Type B pancreatic cell (in vitro differentiated cells): ENCODE measurements at regions not wholly inside any gene's neighbourhood (a gene's known extent, or its start where the extent isn't known, plus 50 kb on each side); places are given as distances from the start of the nearest gene placed in this dataset.

Experiments
- DNase-seq: peaks from one replicate; pipeline ENCODE4 v3.0.0; 2021; ENCODE audit warnings: mixed read lengths; ENCODE audit not compliant: unreplicated experiment; ENCODE audit errors: extremely low spot score
- H3K27ac Mint-ChIP-seq: 2 replicates; pipeline ENCODE4 v1.8.0; 2021; ENCODE audit warnings: mild to moderate bottlenecking, mixed read lengths
- H3K27me3 Mint-ChIP-seq: 2 replicates; pipeline ENCODE4 v1.8.0; 2021; ENCODE audit warnings: mixed read lengths
- H3K36me3 Mint-ChIP-seq: 2 replicates; pipeline ENCODE4 v1.8.0; 2021; ENCODE audit warnings: mixed read lengths
- H3K4me1 Mint-ChIP-seq: one replicate; pipeline ENCODE4 v1.8.0; 2021; ENCODE audit warnings: mixed read lengths; ENCODE audit not compliant: unreplicated experiment
- H3K4me3 Mint-ChIP-seq: 2 replicates; pipeline ENCODE4 v1.8.0; 2021; ENCODE audit warnings: mild to moderate bottlenecking, mixed read lengths
- H3K9me3 Mint-ChIP-seq: 2 replicates; pipeline ENCODE4 v1.8.0; 2021; ENCODE audit warnings: mixed read lengths
- CTCF ChIP-seq: fragments of 200-600 bp; sonication (generic); conservative IDR thresholded peaks from 2 replicates; pipeline ENCODE4 v1.5.0; 2021; ENCODE audit warnings: antibody characterized with exemption, mild to moderate bottlenecking

DNA sequence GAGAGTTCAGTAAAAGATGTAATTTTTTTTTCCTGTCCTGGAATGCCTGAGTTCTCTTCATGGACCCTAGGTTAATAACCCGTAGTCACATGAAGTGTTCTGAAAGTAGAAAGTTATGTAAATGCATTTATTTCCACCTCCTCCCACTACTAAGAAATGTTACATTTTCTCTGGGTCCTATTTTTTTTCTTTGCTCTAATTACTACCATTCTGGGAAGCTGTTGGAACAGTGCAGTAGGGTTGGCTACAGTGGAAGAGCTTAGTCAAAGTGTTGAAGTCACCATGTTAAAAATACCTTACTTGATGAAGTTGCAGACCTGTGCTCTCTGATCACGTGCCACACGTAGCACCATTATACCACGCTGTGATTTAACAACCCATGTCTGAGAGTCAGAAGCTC, 153.8 kb upstream of the TSC22D2 start:
- no peak overlapping the region for H3K4me3 Mint-ChIP-seq
- no peak overlapping the region for H3K27ac Mint-ChIP-seq
- H3K36me3 Mint-ChIP-seq: no peaks in the 10 kb centered on the region
- H3K9me3 Mint-ChIP-seq: no peaks in the 10 kb centered on the region
- TF ChIP-seq CTCF: no peak
- no peaks in the 10 kb centered on the region for H3K27me3 Mint-ChIP-seq
- peaks cover 29% of the 10 kb centered on the region for H3K4me1 Mint-ChIP-seq
- DNase-seq: no peak

- Mint-ChIP-seq H3K36me3 (no peaks in the 10 kb centered on the region), H3K4me1 (peaks cover 36% of the 10 kb centered on the region), H3K27me3 (no peaks in the 10 kb centered on the region), H3K4me3 (no peak overlapping the region), H3K9me3 (no peaks in the 10 kb centered on the region), H3K27ac (no peak overlapping the region)
- no peak for TF ChIP-seq CTCF
- DNase-seq: no peak
Observed at GRCh38 chr3:150253622-150254021, 154.5 kb upstream of the TSC22D2 start.

- Mint-ChIP-seq H3K4me3 (no peak overlapping the region), H3K36me3 (no peaks in the 10 kb centered on the region), H3K4me1 (peaks cover 43% of the 10 kb centered on the region)
Observed at GRCh38 chr3:150252462-150252861, 155.6 kb upstream of the TSC22D2 start.

DNA sequence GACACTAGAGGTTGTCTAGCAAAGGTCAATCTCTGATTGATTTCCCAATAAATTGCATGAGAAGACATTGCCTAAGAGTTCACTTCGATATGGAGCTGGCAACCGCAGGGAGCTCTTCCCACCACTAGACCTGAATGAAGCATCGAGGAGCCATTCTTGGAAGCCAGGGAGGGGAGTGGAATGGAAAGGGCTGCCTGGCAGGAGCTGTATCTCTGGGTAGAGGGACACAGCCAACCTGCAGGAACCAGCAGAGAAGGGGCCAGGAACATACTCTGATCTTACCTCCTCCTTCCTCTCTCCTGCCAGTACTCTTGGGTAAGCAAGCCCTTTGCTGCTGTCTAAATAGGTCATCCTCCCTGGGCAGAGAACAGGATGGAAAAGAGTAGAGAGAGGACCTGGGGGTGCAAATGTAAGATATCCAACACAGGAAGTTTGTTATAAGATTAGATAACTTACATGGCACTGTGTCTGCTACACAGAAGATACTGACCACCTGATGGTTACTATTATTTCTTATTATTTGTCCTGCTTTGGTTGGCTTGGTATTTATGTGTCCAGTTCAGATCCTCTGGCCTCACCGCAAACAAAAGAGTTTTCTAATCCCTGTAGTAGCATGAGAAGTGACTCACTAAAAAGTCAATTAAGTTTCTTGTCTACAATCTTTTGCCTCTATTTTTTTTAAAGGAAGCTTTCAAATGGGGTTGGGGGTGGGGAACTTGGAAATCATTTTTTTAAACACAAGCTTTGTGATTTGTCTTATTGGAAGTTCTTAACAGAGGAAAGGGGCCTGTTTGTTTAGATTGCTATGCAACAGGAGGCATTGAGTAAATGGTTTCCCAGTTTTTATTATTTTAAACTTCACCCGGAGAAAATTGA, 156.7 kb upstream of the TSC22D2 start:
- H3K36me3 Mint-ChIP-seq: no peaks in the 10 kb centered on the region
- no peaks in the 10 kb centered on the region for H3K27me3 Mint-ChIP-seq
- TF ChIP-seq CTCF: no peak
- DNase-seq: no peak
- no peak overlapping the region for H3K27ac Mint-ChIP-seq
- H3K4me3 Mint-ChIP-seq: no peak overlapping the region
- H3K9me3 Mint-ChIP-seq: no peaks in the 10 kb centered on the region
- H3K4me1 Mint-ChIP-seq: peaks cover 43% of the 10 kb centered on the region

More at GRCh38 chr3:150252462-150252861, 155.6 kb upstream of the TSC22D2 start:
- no peak overlapping the region for H3K27ac Mint-ChIP-seq
- no peak for DNase-seq
- H3K27me3 Mint-ChIP-seq: no peaks in the 10 kb centered on the region
- TF ChIP-seq CTCF: no peak
- no peaks in the 10 kb centered on the region for H3K9me3 Mint-ChIP-seq

DNA sequence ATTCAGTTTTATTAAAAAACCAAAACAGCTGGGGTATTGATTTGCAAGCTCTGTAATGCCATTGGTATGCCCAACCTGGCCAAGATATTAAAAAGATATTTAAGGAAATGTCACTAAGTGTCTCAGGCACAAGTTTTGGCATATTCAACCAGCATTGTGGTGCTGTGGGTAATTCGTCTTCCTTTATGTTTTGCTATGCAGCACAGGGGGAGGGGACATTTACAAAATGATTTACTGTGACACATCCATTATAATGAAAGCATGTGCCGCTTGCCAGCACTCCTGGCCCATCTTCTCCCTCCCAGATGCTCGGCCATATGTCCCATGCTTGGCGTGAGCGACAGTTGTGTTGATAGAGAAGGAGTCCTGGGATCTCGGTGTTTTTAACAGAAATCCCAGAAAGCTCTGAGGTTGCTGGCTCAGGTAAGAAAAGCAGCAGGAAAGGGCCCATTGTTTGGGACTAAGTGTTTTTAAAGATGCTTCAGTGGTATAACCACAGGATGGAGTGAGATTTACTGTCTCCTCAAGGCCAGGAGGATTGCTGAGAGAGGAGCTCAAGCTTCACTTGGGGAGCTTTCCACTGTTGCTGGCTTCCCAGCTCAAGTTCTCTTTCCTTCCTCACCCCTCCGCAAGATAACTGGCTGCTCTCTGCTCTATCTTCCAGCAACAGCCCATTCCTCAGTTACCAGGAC, 158.2 kb upstream of the TSC22D2 start:
- H3K9me3 Mint-ChIP-seq: no peaks in the 10 kb centered on the region
- no peaks in the 10 kb centered on the region for H3K27me3 Mint-ChIP-seq
- H3K4me1 Mint-ChIP-seq: peaks cover 39% of the 10 kb centered on the region
- TF ChIP-seq CTCF: no peak
- H3K4me3 Mint-ChIP-seq: no peak overlapping the region
- no peak for DNase-seq
- H3K27ac Mint-ChIP-seq: no peak overlapping the region
- H3K36me3 Mint-ChIP-seq: no peaks in the 10 kb centered on the region
